ENCODE measurements at regions not wholly inside any gene's neighbourhood (a gene's known extent, or its start where the extent isn't known, plus 50 kb on each side); places are given as distances from the start of the nearest gene placed in this dataset.

DNA sequence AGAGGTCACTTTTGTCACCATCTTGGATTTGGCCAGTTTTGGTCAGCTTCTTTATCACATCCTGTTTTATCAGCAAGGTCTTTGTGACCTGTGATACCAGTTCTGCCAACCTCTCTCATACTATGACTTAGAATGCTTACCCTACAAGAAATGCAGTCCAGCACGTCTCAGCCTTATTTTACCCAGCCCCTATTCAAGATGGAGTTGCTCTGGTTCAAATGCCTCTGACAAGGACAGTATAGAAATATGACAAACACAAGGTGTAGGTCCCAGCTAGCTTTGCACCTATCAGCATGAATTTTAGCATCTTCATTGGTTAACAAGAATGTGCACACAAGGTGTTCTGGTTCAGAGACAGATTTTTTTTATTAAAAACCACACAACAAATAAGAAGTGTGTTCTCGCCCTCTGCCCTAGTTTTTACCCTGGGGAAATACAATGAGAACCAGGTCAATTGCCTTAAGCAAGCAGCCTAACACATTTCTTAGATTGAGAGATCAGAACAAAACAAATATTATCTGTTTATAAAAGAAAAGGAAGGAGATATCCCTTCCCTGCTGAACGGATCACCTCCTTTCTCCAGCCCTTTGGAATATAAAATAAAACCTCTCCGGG lies 962.3 kb upstream of the PRKX start (continued):
- TF ChIP-seq, protein P1, sequence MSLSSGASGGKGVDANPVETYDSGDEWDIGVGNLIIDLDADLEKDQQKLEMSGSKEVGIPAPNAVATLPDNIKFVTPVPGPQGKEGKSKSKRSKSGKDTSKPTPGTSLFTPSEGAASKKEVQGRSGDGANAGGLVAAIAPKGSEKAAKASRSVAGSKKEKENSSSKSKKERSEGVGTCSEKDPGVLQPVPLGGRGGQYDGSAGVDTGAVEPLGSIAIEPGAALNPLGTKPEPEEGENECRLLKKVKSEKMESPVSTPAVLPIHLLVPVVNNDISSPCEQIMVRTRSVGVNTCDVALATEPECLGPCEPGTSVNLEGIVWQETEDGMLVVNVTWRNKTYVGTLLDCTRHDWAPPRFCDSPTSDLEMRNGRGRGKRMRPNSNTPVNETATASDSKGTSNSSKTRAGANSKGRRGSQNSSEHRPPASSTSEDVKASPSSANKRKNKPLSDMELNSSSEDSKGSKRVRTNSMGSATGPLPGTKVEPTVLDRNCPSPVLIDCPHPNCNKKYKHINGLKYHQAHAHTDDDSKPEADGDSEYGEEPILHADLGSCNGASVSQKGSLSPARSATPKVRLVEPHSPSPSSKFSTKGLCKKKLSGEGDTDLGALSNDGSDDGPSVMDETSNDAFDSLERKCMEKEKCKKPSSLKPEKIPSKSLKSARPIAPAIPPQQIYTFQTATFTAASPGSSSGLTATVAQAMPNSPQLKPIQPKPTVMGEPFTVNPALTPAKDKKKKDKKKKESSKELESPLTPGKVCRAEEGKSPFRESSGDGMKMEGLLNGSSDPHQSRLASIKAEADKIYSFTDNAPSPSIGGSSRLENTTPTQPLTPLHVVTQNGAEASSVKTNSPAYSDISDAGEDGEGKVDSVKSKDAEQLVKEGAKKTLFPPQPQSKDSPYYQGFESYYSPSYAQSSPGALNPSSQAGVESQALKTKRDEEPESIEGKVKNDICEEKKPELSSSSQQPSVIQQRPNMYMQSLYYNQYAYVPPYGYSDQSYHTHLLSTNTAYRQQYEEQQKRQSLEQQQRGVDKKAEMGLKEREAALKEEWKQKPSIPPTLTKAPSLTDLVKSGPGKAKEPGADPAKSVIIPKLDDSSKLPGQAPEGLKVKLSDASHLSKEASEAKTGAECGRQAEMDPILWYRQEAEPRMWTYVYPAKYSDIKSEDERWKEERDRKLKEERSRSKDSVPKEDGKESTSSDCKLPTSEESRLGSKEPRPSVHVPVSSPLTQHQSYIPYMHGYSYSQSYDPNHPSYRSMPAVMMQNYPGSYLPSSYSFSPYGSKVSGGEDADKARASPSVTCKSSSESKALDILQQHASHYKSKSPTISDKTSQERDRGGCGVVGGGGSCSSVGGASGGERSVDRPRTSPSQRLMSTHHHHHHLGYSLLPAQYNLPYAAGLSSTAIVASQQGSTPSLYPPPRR (CRISPR knock-in tag; IDR thresholded peaks at IDR 0.05; ENCODE audit: borderline replicate concordance): no peak
- TF ChIP-seq POLR3A (IDR thresholded peaks at IDR 0.05; ENCODE audit: borderline replicate concordance, extremely low read depth, insufficient read depth, insufficient read length) (no peak), PTTG1 (tag; IDR thresholded peaks at IDR 0.05; ENCODE audit: low read depth) (peak; percentile 63; the same call in 1 of the 2 replicates), HDAC6 (IDR thresholded peaks at IDR 0.05; ENCODE audit: low read depth, low read length) (no peak)
- TF ChIP-seq, protein P2, sequence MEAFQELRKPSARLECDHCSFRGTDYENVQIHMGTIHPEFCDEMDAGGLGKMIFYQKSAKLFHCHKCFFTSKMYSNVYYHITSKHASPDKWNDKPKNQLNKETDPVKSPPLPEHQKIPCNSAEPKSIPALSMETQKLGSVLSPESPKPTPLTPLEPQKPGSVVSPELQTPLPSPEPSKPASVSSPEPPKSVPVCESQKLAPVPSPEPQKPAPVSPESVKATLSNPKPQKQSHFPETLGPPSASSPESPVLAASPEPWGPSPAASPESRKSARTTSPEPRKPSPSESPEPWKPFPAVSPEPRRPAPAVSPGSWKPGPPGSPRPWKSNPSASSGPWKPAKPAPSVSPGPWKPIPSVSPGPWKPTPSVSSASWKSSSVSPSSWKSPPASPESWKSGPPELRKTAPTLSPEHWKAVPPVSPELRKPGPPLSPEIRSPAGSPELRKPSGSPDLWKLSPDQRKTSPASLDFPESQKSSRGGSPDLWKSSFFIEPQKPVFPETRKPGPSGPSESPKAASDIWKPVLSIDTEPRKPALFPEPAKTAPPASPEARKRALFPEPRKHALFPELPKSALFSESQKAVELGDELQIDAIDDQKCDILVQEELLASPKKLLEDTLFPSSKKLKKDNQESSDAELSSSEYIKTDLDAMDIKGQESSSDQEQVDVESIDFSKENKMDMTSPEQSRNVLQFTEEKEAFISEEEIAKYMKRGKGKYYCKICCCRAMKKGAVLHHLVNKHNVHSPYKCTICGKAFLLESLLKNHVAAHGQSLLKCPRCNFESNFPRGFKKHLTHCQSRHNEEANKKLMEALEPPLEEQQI (IDR thresholded peaks at IDR 0.05): no peak
